Loucy (cell line): ENCODE measurements at regions not wholly inside any gene's neighbourhood (a gene's known extent, or its start where the extent isn't known, plus 50 kb on each side); places are given as distances from the start of the nearest gene placed in this dataset.

Experiments
- H2AFZ ChIP-seq: fragments of 200-600 bp; sonication (generic); 2 replicates; pipeline ENCODE4 v1.6.0; 2016; ENCODE audit warnings: antibody characterized with exemption, mild to moderate bottlenecking, low read length, moderate library complexity
- H3F3A ChIP-seq: fragments of 200-600 bp; 2 replicates; pipeline ENCODE4 v1.6.0; 2016; ENCODE audit warnings: antibody characterized with exemption, low read depth, mild to moderate bottlenecking
- H3K27me3 ChIP-seq: fragments of 200-600 bp; sonication (generic); 2 replicates; pipeline ENCODE4 v1.6.1; 2014; ENCODE audit warnings: low read length, mild to moderate bottlenecking; ENCODE audit not compliant: insufficient read depth, poor library complexity, severe bottlenecking
- H3K36me3 ChIP-seq: fragments of 200-600 bp; sonication (generic); 2 replicates; pipeline ENCODE4 v1.6.1; 2016; ENCODE audit warnings: low read length; ENCODE audit not compliant: insufficient read depth
- H3K4me1 ChIP-seq: fragments of 200-600 bp; sonication (generic); 2 replicates; pipeline ENCODE4 v1.5.1; 2014; ENCODE audit warnings: low read length, mild to moderate bottlenecking; ENCODE audit not compliant: insufficient read depth, poor library complexity, severe bottlenecking
- H3K4me2 ChIP-seq: fragments of 200-600 bp; sonication (generic); 2 replicates; pipeline ENCODE4 v1.6.0; 2014; ENCODE audit warnings: antibody characterized with exemption, low read length, low read depth, mild to moderate bottlenecking; ENCODE audit not compliant: poor library complexity, severe bottlenecking
- H3K4me3 ChIP-seq: fragments of 200-600 bp; sonication (generic); 2 replicates; pipeline ENCODE4 v1.5.1; 2014; ENCODE audit warnings: low read length, mild to moderate bottlenecking, mixed read lengths; ENCODE audit not compliant: poor library complexity, severe bottlenecking
- H3K79me2 ChIP-seq: fragments of 200-600 bp; sonication (generic); 2 replicates; pipeline ENCODE4 v1.6.1; 2014; ENCODE audit warnings: low read length; ENCODE audit not compliant: insufficient read depth
- H3K9ac ChIP-seq: fragments of 200-600 bp; sonication (generic); 2 replicates; pipeline ENCODE4 v1.6.0; 2014; ENCODE audit warnings: mild to moderate bottlenecking, low read depth, low read length, moderate library complexity; ENCODE audit not compliant: poor library complexity, severe bottlenecking
- H3K9me2 ChIP-seq: fragments of 200-600 bp; sonication (generic); replicated peaks from 2 replicates; pipeline ENCODE4 v1.6.1; 2016; ENCODE audit warnings: low read depth, low read length, mixed read lengths
- H3K9me3 ChIP-seq: fragments of 200-600 bp; sonication (generic); 2 replicates; pipeline ENCODE4 v1.6.1; 2014; ENCODE audit warnings: mild to moderate bottlenecking, antibody characterized with exemption, low read length, low read depth; ENCODE audit not compliant: insufficient read depth
- H4K20me1 ChIP-seq: fragments of 200-600 bp; sonication (generic); 2 replicates; pipeline ENCODE4 v1.6.0; 2014; ENCODE audit warnings: antibody characterized with exemption, low read length, mild to moderate bottlenecking; ENCODE audit not compliant: insufficient read depth, poor library complexity, severe bottlenecking
- EZH2phosphoT487 ChIP-seq: fragments of 200-600 bp; IDR thresholded peaks from 2 replicates; pipeline ENCODE4 v1.6.1; 2018; ENCODE audit warnings: antibody characterized with exemption, mild to moderate bottlenecking, moderate library complexity, borderline replicate concordance
- TF ChIP-seq, protein P1 (sequence below): fragments of 200-600 bp; sonication (generic); conservative IDR thresholded peaks from 2 replicates; pipeline ENCODE4 v1.5.1; 2014; ENCODE audit warnings: mild to moderate bottlenecking, antibody characterized with exemption, low read length

DNA sequence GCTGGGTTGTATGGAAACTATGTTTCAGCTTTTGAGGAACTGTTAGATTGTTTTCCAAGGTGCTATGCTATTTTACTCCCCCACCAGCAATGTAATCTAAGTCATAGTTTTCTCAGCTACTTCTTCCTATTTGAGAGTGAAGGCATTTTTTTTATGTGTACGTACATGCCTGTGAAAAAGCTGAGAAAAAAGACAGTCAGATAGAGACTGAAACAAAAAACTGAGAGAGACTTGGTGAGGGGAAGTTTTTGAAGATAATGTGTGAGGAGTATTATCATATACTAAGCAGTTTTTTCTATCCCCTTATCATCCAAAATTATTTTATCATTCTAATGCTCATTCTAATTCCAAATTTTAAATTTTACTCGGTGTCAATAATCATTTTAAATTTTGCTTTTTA is 780.0 kb downstream of the BCKDHB start:
- Histone ChIP-seq H3K9ac (no peak overlapping the region), H3K4me3 (no peak overlapping the region), H3K36me3 (no peaks in the 10 kb centered on the region), H3F3A (no peaks in the 10 kb centered on the region), H3K79me2 (no peaks in the 10 kb centered on the region), H3K4me1 (peaks cover 2% of the 10 kb centered on the region), H3K9me2 (no peaks in the 10 kb centered on the region), H3K9me3 (no peaks in the 10 kb centered on the region), H3K4me2 (no peak overlapping the region), H3K27me3 (no peaks in the 10 kb centered on the region), H4K20me1 (no peaks in the 10 kb centered on the region), H2AFZ (no peak overlapping the region)
- no peak for TF ChIP-seq EZH2phosphoT487
- TF ChIP-seq, protein P1, sequence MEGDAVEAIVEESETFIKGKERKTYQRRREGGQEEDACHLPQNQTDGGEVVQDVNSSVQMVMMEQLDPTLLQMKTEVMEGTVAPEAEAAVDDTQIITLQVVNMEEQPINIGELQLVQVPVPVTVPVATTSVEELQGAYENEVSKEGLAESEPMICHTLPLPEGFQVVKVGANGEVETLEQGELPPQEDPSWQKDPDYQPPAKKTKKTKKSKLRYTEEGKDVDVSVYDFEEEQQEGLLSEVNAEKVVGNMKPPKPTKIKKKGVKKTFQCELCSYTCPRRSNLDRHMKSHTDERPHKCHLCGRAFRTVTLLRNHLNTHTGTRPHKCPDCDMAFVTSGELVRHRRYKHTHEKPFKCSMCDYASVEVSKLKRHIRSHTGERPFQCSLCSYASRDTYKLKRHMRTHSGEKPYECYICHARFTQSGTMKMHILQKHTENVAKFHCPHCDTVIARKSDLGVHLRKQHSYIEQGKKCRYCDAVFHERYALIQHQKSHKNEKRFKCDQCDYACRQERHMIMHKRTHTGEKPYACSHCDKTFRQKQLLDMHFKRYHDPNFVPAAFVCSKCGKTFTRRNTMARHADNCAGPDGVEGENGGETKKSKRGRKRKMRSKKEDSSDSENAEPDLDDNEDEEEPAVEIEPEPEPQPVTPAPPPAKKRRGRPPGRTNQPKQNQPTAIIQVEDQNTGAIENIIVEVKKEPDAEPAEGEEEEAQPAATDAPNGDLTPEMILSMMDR, result no peak

DNA sequence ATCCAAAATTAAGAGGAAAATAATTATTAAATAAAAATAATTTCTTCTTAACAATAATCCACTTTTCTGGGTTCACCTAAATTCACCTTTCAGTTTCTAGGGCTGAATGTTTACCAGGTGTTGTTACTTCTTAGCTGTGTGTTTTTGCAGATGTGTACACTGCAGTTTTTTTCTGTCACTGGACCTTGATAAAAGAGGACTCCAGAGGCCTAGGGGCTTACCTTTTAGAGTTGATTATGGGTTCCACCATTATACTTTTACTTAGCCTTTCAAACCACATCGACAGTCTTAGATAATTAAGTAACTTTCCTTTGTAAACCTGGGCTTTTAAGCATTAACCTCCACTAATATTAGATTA is 766.5 kb downstream of the BCKDHB start:
- Histone ChIP-seq H3K4me3 (no peak overlapping the region), H3K9me3 (no peaks in the 10 kb centered on the region), H3K4me1 (no peaks in the 10 kb centered on the region), H3K9me2 (no peaks in the 10 kb centered on the region), H2AFZ (no peak overlapping the region), H4K20me1 (no peaks in the 10 kb centered on the region), H3K79me2 (no peaks in the 10 kb centered on the region), H3K27me3 (no peaks in the 10 kb centered on the region), H3K9ac (no peak overlapping the region), H3K36me3 (no peaks in the 10 kb centered on the region), H3F3A (no peaks in the 10 kb centered on the region), H3K4me2 (no peak overlapping the region)
- TF ChIP-seq, protein P1, result no peak
- no peak for TF ChIP-seq EZH2phosphoT487

DNA sequence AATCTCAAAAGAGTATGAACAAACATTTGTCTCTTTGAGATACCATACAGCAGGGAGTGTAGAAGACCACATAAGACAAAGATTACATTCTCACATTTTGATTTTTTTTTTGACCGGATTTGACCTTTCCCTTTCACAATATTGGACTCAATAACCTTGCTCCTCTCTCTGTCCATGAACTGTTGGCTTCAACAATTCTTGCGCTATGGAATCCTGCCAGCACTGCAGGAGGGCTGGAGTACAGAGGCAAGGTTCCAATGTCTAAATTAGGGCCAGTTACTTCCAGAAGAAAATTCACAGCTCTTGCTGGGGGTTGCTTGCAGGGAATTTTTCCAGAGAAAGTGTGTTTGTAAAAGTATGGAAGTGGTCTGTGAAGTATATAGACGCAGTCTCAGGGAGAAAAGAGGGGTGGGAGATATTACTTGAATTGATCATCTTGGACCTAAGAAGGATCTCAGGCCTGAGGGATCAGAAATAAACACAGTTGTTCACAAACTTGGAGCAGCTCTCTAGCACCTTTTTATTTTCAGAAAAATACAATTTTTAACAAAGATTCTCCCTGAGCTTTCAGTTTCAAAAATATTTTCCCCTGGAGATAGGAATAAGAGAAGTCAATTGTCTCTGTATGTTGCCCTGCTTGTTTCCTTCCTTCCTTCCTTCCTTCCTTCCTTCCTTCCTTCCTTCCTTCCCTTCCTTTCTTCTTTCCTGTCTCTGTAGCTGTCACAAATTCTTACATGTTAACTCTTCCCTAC is 765.9 kb downstream of the BCKDHB start:
- Histone ChIP-seq H3K4me1 (no peaks in the 10 kb centered on the region), H3K9me2 (no peaks in the 10 kb centered on the region), H2AFZ (no peak overlapping the region), H3F3A (no peaks in the 10 kb centered on the region), H3K9ac (no peak overlapping the region), H3K36me3 (no peaks in the 10 kb centered on the region), H3K4me3 (no peak overlapping the region), H3K27me3 (no peaks in the 10 kb centered on the region), H3K9me3 (no peaks in the 10 kb centered on the region), H3K79me2 (no peaks in the 10 kb centered on the region), H4K20me1 (no peaks in the 10 kb centered on the region), H3K4me2 (no peak overlapping the region)
- TF ChIP-seq EZH2phosphoT487, result no peak
- TF ChIP-seq, protein P1, result no peak
